WTC11 (cell line): ENCODE measurements at regions not wholly inside any gene's neighbourhood (a gene's known extent, or its start where the extent isn't known, plus 50 kb on each side); places are given as distances from the start of the nearest gene placed in this dataset.

Experiments
- ATAC-seq: fragments of 200-7000 bp; cut with Tn5 transposase; 2 replicates; pipeline ENCODE4 v1.10.0; 2021; ENCODE audit warnings: mild to moderate bottlenecking, moderate library complexity
- CTCF ChIA-PET: fragments of 300-600 bp; sonication (Branson Sonifier 250); formaldehyde crosslinking; loops from one replicate; lab custom pipeline; 2021; ENCODE audit warnings: antibody characterized with exemption; lab: Charles Lee
- POLR2A ChIA-PET: fragments of 350-600 bp; sonication (Branson Sonifier 250); formaldehyde crosslinking; loops from one replicate; lab custom pipeline; 2021; ENCODE audit warnings: antibody characterized with exemption; lab: Charles Lee
- DNase-seq: peaks from one replicate; pipeline ENCODE4 v3.0.0; 2021; ENCODE audit warnings: low spot score
- H3K27ac Mint-ChIP-seq: 2 replicates; pipeline ENCODE4 v1.8.0; 2021; ENCODE audit warnings: mixed read lengths
- H3K27me3 Mint-ChIP-seq: 2 replicates; pipeline ENCODE4 v1.8.0; 2021; ENCODE audit warnings: low read depth, mild to moderate bottlenecking, moderate library complexity, mixed read lengths
- H3K36me3 Mint-ChIP-seq: 2 replicates; pipeline ENCODE4 v1.8.0; 2021; ENCODE audit warnings: mixed read lengths
- H3K4me1 Mint-ChIP-seq: 2 replicates; pipeline ENCODE4 v1.8.0; 2022; ENCODE audit warnings: mixed read lengths
- H3K4me3 Mint-ChIP-seq: 2 replicates; pipeline ENCODE4 v1.8.0; 2021; ENCODE audit warnings: mild to moderate bottlenecking, moderate library complexity, mixed read lengths
- H3K9me3 Mint-ChIP-seq: 2 replicates; pipeline ENCODE4 v1.8.0; 2021; ENCODE audit warnings: mixed read lengths
- ESRRA ChIP-seq: sonication (generic); formaldehyde crosslinking; IDR thresholded peaks from 2 replicates; pipeline ENCODE4 v1.8.1; 2022; ENCODE audit warnings: mild to moderate bottlenecking, missing genetic modification reagents, borderline replicate concordance
- GABPB1 ChIP-seq: sonication (generic); formaldehyde crosslinking; IDR thresholded peaks from 2 replicates; pipeline ENCODE4 v1.8.1; 2023; ENCODE audit warnings: mild to moderate bottlenecking, missing genetic modification reagents
- SMAD4 ChIP-seq: sonication (generic); formaldehyde crosslinking; IDR thresholded peaks from 2 replicates; pipeline ENCODE4 v1.8.0; 2022; ENCODE audit warnings: mild to moderate bottlenecking, missing genetic modification reagents
- TCF7 ChIP-seq: sonication (generic); formaldehyde crosslinking; IDR thresholded peaks from 2 replicates; pipeline ENCODE4 v1.8.0; 2022; ENCODE audit warnings: mild to moderate bottlenecking, low read depth, missing genetic modification reagents, moderate library complexity
- ZNF232 ChIP-seq: sonication (generic); formaldehyde crosslinking; IDR thresholded peaks from 2 replicates; pipeline ENCODE4 v1.8.0; 2022; ENCODE audit warnings: mild to moderate bottlenecking, missing genetic modification reagents
- ZNF671 ChIP-seq: fragments of 250-450 bp; sonication (Bioruptor Pico); IDR thresholded peaks from 2 replicates; pipeline ENCODE4 v1.8.0; 2021; ENCODE audit warnings: mild to moderate bottlenecking
- TF ChIP-seq, protein P1 (sequence below): sonication (generic); formaldehyde crosslinking; IDR thresholded peaks from 2 replicates; pipeline ENCODE4 v1.8.0; 2023; ENCODE audit warnings: missing genetic modification reagents, mild to moderate bottlenecking, borderline replicate concordance
- TF ChIP-seq, protein P2 (sequence below): fragments of 250-450 bp; sonication (Bioruptor Pico); IDR thresholded peaks from 2 replicates; pipeline ENCODE4 v1.8.0; 2021; ENCODE audit warnings: mild to moderate bottlenecking
- TF ChIP-seq, protein P3 (sequence below): sonication (generic); formaldehyde crosslinking; IDR thresholded peaks from 2 replicates; pipeline ENCODE4 v1.8.1; 2023; ENCODE audit warnings: mild to moderate bottlenecking, missing genetic modification reagents, borderline replicate concordance
- TF ChIP-seq, protein P4 (sequence below): fragments of 250-450 bp; sonication (Bioruptor Pico); IDR thresholded peaks from 2 replicates; pipeline ENCODE4 v2.1.2; 2022; ENCODE audit warnings: mild to moderate bottlenecking, moderate library complexity
- TF ChIP-seq, protein P5 (sequence below): sonication (generic); formaldehyde crosslinking; IDR thresholded peaks from 2 replicates; pipeline ENCODE4 v1.8.1; 2023; ENCODE audit warnings: mild to moderate bottlenecking, missing genetic modification reagents
- TF ChIP-seq, protein P6 (sequence below): sonication (generic); formaldehyde crosslinking; conservative IDR thresholded peaks from 2 replicates; pipeline ENCODE4 v1.8.1; 2023; ENCODE audit warnings: mild to moderate bottlenecking, low read depth, missing genetic modification reagents, moderate library complexity
- TF ChIP-seq, protein P7 (sequence below): fragments of 250-450 bp; sonication (Bioruptor Pico); IDR thresholded peaks from 2 replicates; pipeline ENCODE4 v1.9.0; 2021; ENCODE audit warnings: mild to moderate bottlenecking

DNA sequence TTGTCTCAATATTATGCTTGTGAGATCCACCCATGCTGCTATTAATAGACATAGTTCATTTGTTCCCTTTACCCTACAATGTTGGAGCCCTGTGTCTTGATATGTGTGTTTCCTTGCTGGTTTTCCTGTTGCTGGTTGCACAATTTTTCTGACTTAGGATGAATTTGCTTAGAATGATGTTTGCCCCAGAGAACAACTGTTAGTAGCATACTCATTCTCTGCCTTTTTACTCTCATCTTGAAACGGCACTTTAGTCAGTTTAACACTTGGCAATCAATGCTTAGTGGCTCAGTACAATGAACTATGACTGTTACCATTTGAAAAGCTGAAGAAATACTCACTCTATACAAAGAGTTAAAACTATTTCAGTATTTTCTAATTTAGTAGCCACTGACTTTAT lies 158.8 kb upstream of the NDST4 start:
- no peak overlapping the region for H3K4me3 Mint-ChIP-seq
- H3K4me1 Mint-ChIP-seq: peaks cover 16% of the 10 kb centered on the region
- ATAC-seq (no peak), DNase-seq (no peak)
- TF ChIP-seq, protein P1, sequence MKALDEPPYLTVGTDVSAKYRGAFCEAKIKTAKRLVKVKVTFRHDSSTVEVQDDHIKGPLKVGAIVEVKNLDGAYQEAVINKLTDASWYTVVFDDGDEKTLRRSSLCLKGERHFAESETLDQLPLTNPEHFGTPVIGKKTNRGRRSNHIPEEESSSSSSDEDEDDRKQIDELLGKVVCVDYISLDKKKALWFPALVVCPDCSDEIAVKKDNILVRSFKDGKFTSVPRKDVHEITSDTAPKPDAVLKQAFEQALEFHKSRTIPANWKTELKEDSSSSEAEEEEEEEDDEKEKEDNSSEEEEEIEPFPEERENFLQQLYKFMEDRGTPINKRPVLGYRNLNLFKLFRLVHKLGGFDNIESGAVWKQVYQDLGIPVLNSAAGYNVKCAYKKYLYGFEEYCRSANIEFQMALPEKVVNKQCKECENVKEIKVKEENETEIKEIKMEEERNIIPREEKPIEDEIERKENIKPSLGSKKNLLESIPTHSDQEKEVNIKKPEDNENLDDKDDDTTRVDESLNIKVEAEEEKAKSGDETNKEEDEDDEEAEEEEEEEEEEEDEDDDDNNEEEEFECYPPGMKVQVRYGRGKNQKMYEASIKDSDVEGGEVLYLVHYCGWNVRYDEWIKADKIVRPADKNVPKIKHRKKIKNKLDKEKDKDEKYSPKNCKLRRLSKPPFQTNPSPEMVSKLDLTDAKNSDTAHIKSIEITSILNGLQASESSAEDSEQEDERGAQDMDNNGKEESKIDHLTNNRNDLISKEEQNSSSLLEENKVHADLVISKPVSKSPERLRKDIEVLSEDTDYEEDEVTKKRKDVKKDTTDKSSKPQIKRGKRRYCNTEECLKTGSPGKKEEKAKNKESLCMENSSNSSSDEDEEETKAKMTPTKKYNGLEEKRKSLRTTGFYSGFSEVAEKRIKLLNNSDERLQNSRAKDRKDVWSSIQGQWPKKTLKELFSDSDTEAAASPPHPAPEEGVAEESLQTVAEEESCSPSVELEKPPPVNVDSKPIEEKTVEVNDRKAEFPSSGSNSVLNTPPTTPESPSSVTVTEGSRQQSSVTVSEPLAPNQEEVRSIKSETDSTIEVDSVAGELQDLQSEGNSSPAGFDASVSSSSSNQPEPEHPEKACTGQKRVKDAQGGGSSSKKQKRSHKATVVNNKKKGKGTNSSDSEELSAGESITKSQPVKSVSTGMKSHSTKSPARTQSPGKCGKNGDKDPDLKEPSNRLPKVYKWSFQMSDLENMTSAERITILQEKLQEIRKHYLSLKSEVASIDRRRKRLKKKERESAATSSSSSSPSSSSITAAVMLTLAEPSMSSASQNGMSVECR (CRISPR knock-in tag): no peak
- TF ChIP-seq ESRRA (CRISPR knock-in tag) (no peak), ZNF232 (CRISPR knock-in tag) (no peak), ZNF671 (CRISPR knock-in tag) (no peak), SMAD4 (no peak), TCF7 (CRISPR knock-in tag) (no peak), GABPB1 (CRISPR knock-in tag) (no peak)
- TF ChIP-seq, protein P2, sequence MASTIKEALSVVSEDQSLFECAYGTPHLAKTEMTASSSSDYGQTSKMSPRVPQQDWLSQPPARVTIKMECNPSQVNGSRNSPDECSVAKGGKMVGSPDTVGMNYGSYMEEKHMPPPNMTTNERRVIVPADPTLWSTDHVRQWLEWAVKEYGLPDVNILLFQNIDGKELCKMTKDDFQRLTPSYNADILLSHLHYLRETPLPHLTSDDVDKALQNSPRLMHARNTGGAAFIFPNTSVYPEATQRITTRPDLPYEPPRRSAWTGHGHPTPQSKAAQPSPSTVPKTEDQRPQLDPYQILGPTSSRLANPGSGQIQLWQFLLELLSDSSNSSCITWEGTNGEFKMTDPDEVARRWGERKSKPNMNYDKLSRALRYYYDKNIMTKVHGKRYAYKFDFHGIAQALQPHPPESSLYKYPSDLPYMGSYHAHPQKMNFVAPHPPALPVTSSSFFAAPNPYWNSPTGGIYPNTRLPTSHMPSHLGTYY (CRISPR knock-in tag): no peak
- TF ChIP-seq, protein P3, sequence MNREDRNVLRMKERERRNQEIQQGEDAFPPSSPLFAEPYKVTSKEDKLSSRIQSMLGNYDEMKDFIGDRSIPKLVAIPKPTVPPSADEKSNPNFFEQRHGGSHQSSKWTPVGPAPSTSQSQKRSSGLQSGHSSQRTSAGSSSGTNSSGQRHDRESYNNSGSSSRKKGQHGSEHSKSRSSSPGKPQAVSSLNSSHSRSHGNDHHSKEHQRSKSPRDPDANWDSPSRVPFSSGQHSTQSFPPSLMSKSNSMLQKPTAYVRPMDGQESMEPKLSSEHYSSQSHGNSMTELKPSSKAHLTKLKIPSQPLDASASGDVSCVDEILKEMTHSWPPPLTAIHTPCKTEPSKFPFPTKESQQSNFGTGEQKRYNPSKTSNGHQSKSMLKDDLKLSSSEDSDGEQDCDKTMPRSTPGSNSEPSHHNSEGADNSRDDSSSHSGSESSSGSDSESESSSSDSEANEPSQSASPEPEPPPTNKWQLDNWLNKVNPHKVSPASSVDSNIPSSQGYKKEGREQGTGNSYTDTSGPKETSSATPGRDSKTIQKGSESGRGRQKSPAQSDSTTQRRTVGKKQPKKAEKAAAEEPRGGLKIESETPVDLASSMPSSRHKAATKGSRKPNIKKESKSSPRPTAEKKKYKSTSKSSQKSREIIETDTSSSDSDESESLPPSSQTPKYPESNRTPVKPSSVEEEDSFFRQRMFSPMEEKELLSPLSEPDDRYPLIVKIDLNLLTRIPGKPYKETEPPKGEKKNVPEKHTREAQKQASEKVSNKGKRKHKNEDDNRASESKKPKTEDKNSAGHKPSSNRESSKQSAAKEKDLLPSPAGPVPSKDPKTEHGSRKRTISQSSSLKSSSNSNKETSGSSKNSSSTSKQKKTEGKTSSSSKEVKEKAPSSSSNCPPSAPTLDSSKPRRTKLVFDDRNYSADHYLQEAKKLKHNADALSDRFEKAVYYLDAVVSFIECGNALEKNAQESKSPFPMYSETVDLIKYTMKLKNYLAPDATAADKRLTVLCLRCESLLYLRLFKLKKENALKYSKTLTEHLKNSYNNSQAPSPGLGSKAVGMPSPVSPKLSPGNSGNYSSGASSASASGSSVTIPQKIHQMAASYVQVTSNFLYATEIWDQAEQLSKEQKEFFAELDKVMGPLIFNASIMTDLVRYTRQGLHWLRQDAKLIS (CRISPR knock-in tag): no peak
- TF ChIP-seq, protein P4, sequence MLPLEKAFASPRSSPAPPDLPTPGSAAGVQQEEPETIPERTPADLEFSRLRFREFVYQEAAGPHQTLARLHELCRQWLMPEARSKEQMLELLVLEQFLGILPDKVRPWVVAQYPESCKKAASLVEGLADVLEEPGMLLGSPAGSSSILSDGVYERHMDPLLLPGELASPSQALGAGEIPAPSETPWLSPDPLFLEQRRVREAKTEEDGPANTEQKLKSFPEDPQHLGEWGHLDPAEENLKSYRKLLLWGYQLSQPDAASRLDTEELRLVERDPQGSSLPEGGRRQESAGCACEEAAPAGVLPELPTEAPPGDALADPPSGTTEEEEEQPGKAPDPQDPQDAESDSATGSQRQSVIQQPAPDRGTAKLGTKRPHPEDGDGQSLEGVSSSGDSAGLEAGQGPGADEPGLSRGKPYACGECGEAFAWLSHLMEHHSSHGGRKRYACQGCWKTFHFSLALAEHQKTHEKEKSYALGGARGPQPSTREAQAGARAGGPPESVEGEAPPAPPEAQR (CRISPR knock-in tag): no peak
- TF ChIP-seq, protein P5, sequence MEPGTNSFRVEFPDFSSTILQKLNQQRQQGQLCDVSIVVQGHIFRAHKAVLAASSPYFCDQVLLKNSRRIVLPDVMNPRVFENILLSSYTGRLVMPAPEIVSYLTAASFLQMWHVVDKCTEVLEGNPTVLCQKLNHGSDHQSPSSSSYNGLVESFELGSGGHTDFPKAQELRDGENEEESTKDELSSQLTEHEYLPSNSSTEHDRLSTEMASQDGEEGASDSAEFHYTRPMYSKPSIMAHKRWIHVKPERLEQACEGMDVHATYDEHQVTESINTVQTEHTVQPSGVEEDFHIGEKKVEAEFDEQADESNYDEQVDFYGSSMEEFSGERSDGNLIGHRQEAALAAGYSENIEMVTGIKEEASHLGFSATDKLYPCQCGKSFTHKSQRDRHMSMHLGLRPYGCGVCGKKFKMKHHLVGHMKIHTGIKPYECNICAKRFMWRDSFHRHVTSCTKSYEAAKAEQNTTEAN: no peak
- TF ChIP-seq, protein P6, sequence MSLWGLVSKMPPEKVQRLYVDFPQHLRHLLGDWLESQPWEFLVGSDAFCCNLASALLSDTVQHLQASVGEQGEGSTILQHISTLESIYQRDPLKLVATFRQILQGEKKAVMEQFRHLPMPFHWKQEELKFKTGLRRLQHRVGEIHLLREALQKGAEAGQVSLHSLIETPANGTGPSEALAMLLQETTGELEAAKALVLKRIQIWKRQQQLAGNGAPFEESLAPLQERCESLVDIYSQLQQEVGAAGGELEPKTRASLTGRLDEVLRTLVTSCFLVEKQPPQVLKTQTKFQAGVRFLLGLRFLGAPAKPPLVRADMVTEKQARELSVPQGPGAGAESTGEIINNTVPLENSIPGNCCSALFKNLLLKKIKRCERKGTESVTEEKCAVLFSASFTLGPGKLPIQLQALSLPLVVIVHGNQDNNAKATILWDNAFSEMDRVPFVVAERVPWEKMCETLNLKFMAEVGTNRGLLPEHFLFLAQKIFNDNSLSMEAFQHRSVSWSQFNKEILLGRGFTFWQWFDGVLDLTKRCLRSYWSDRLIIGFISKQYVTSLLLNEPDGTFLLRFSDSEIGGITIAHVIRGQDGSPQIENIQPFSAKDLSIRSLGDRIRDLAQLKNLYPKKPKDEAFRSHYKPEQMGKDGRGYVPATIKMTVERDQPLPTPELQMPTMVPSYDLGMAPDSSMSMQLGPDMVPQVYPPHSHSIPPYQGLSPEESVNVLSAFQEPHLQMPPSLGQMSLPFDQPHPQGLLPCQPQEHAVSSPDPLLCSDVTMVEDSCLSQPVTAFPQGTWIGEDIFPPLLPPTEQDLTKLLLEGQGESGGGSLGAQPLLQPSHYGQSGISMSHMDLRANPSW (CRISPR knock-in tag): no peak
- TF ChIP-seq, protein P7, sequence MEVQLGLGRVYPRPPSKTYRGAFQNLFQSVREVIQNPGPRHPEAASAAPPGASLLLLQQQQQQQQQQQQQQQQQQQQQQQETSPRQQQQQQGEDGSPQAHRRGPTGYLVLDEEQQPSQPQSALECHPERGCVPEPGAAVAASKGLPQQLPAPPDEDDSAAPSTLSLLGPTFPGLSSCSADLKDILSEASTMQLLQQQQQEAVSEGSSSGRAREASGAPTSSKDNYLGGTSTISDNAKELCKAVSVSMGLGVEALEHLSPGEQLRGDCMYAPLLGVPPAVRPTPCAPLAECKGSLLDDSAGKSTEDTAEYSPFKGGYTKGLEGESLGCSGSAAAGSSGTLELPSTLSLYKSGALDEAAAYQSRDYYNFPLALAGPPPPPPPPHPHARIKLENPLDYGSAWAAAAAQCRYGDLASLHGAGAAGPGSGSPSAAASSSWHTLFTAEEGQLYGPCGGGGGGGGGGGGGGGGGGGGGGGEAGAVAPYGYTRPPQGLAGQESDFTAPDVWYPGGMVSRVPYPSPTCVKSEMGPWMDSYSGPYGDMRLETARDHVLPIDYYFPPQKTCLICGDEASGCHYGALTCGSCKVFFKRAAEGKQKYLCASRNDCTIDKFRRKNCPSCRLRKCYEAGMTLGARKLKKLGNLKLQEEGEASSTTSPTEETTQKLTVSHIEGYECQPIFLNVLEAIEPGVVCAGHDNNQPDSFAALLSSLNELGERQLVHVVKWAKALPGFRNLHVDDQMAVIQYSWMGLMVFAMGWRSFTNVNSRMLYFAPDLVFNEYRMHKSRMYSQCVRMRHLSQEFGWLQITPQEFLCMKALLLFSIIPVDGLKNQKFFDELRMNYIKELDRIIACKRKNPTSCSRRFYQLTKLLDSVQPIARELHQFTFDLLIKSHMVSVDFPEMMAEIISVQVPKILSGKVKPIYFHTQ (CRISPR knock-in tag): no peak
- H3K27ac Mint-ChIP-seq: peak overlapping the region; percentile 42; the same call in 1 of the 2 replicates
- H3K27me3 Mint-ChIP-seq: no peaks in the 10 kb centered on the region
- H3K36me3 Mint-ChIP-seq: no peaks in the 10 kb centered on the region
- H3K9me3 Mint-ChIP-seq: no peaks in the 10 kb centered on the region
- ChIA-PET CTCF (no interaction called here), POLR2A (no interaction called here)
